ENCODE measurements at regions not wholly inside any gene's neighbourhood (a gene's known extent, or its start where the extent isn't known, plus 50 kb on each side); places are given as distances from the start of the nearest gene placed in this dataset.
"Not testable (repeated sequence)": the region's sequence is repeated elsewhere in the genome, so short reads cannot be mapped to it uniquely, and the experiment has no call there.

- H3K9me3 ChIP-seq (ENCODE audit: low read length): no peaks in the 10 kb centered on the region
- H2AFZ ChIP-seq (ENCODE audit: low read depth, low read length): no peak overlapping the region
- H3K79me2 ChIP-seq (replicated peaks; ENCODE audit: insufficient read depth, low read length): no peaks in the 10 kb centered on the region
- H3K27me3 ChIP-seq (ENCODE audit: insufficient read depth, low read depth, low read length): no peaks in the 10 kb centered on the region
- no peak overlapping the region for H3K9ac ChIP-seq (ENCODE audit: low read length)
- H3K9me2 ChIP-seq (ENCODE audit: insufficient read depth, low read length): no peaks in the 10 kb centered on the region
- no peak overlapping the region for H3K4me3 ChIP-seq (ENCODE audit: low read length)
- no peaks in the 10 kb centered on the region for H3F3A ChIP-seq (ENCODE audit: insufficient read depth, low read length, poor library complexity, severe bottlenecking)
- H3K4me2 ChIP-seq (ENCODE audit: low read length): no peak overlapping the region
- TF ChIP-seq POLR2AphosphoS5 (IDR thresholded peaks at IDR 0.05) (no peak), RAD21 (conservative IDR thresholded peaks at IDR 0.05) (no peak), EP300 (conservative IDR thresholded peaks at IDR 0.05; ENCODE audit: poor library complexity, severe bottlenecking) (no peak), REST (IDR thresholded peaks at IDR 0.05; ENCODE audit: borderline replicate concordance) (no peak), MXI1 (conservative IDR thresholded peaks at IDR 0.05; ENCODE audit: poor library complexity, severe bottlenecking) (no peak), EZH2 (IDR thresholded peaks at IDR 0.05; ENCODE audit: borderline replicate concordance, insufficient read depth, low read length, poor library complexity, severe bottlenecking) (no peak)
- TF ChIP-seq, protein P1, sequence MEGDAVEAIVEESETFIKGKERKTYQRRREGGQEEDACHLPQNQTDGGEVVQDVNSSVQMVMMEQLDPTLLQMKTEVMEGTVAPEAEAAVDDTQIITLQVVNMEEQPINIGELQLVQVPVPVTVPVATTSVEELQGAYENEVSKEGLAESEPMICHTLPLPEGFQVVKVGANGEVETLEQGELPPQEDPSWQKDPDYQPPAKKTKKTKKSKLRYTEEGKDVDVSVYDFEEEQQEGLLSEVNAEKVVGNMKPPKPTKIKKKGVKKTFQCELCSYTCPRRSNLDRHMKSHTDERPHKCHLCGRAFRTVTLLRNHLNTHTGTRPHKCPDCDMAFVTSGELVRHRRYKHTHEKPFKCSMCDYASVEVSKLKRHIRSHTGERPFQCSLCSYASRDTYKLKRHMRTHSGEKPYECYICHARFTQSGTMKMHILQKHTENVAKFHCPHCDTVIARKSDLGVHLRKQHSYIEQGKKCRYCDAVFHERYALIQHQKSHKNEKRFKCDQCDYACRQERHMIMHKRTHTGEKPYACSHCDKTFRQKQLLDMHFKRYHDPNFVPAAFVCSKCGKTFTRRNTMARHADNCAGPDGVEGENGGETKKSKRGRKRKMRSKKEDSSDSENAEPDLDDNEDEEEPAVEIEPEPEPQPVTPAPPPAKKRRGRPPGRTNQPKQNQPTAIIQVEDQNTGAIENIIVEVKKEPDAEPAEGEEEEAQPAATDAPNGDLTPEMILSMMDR (IDR thresholded peaks at IDR 0.05; ENCODE audit: poor library complexity, severe bottlenecking): no peak
- no peaks in the 10 kb centered on the region for H3K36me3 ChIP-seq (ENCODE audit: insufficient read depth, low read length)
- no peaks in the 10 kb centered on the region for H4K20me1 ChIP-seq (ENCODE audit: insufficient read depth)
- no peak overlapping the region for H3K27ac ChIP-seq (ENCODE audit: low read length)
Measured at GRCh38 chr5:85388770-85389169, 1004.1 kb upstream of the EDIL3 start.

DNA sequence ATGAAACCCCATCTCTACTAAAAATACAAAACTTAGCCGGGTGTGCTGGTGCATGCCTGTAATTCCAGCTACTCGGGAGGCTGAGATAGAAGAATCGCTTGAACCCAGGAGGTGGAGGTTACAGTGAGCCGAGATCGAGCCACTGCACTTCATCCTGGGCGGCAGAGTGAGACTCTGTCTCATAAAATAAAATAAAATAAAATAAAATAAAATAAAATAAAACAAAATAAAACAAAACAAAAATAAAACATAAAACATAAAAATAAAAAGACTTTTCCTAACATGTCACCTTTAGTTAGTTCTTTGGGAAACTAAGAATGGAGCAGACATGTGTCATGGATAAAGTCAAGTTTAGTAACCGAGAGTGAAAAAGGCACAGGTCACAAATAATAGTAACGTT, 1007.6 kb upstream of the EDIL3 start:
- H3K27me3 ChIP-seq (ENCODE audit: insufficient read depth, low read depth, low read length); H3K36me3 ChIP-seq (ENCODE audit: insufficient read depth, low read length); H3K4me3 ChIP-seq (ENCODE audit: low read length); H3K27ac ChIP-seq (ENCODE audit: low read length); H2AFZ ChIP-seq (ENCODE audit: low read depth, low read length); H4K20me1 ChIP-seq (ENCODE audit: insufficient read depth); H3K9me3 ChIP-seq (ENCODE audit: low read length); H3F3A ChIP-seq (ENCODE audit: insufficient read depth, low read length, poor library complexity, severe bottlenecking); H3K4me2 ChIP-seq (ENCODE audit: low read length); H3K79me2 ChIP-seq (replicated peaks; ENCODE audit: insufficient read depth, low read length); H3K9me2 ChIP-seq (ENCODE audit: insufficient read depth, low read length); H3K9ac ChIP-seq (ENCODE audit: low read length): not testable (repeated sequence)

GRCh38 chr5:85395526-85395925, 1010.8 kb upstream of the EDIL3 start:
- H3K9ac ChIP-seq (ENCODE audit: low read length): no peak overlapping the region
- no peaks in the 10 kb centered on the region for H3K9me3 ChIP-seq (ENCODE audit: low read length)
- H4K20me1 ChIP-seq (ENCODE audit: insufficient read depth): no peaks in the 10 kb centered on the region
- no peaks in the 10 kb centered on the region for H3K27me3 ChIP-seq (ENCODE audit: insufficient read depth, low read depth, low read length)
- H3K27ac ChIP-seq (ENCODE audit: low read length): no peak overlapping the region
- H3K9me2 ChIP-seq (ENCODE audit: insufficient read depth, low read length): no peaks in the 10 kb centered on the region
- no peaks in the 10 kb centered on the region for H3K79me2 ChIP-seq (replicated peaks; ENCODE audit: insufficient read depth, low read length)
- no peaks in the 10 kb centered on the region for H3F3A ChIP-seq (ENCODE audit: insufficient read depth, low read length, poor library complexity, severe bottlenecking)
- H3K4me2 ChIP-seq (ENCODE audit: low read length): no peak overlapping the region
- H3K36me3 ChIP-seq (ENCODE audit: insufficient read depth, low read length): no peaks in the 10 kb centered on the region
- H3K4me3 ChIP-seq (ENCODE audit: low read length): no peak overlapping the region
- TF ChIP-seq EP300 (conservative IDR thresholded peaks at IDR 0.05; ENCODE audit: poor library complexity, severe bottlenecking) (no peak), EZH2 (IDR thresholded peaks at IDR 0.05; ENCODE audit: borderline replicate concordance, insufficient read depth, low read length, poor library complexity, severe bottlenecking) (no peak), POLR2AphosphoS5 (IDR thresholded peaks at IDR 0.05) (no peak), SMC3 (conservative IDR thresholded peaks at IDR 0.05; ENCODE audit: poor library complexity) (no peak), MXI1 (conservative IDR thresholded peaks at IDR 0.05; ENCODE audit: poor library complexity, severe bottlenecking) (no peak), REST (IDR thresholded peaks at IDR 0.05; ENCODE audit: borderline replicate concordance) (no peak)
- TF ChIP-seq, protein P1 (IDR thresholded peaks at IDR 0.05; ENCODE audit: poor library complexity, severe bottlenecking): no peak
- no peak overlapping the region for H2AFZ ChIP-seq (ENCODE audit: low read depth, low read length)

All from neural cell (in vitro differentiated cells).